Myocyte (in vitro differentiated cells): ENCODE measurements at regions not wholly inside any gene's neighbourhood (a gene's known extent, or its start where the extent isn't known, plus 50 kb on each side); places are given as distances from the start of the nearest gene placed in this dataset.
"Not testable (repeated sequence)": the region's sequence is repeated elsewhere in the genome, so short reads cannot be mapped to it uniquely, and the experiment has no call there.

Experiments used
- DNase-seq: peaks from one replicate; pipeline ENCODE4 v3.0.0-alpha.2; 2012; ENCODE audit warnings: low read depth

- peak; percentile 29 for DNase-seq
These were observed 211.9 kb downstream of the FBXO8 start for GRCh38 chr4:174071595-174071994.

GRCh38 chr4:174069848-174070330 is 213.6 kb downstream of the FBXO8 start:
- DNase-seq = no peak

- DNase-seq = peak; percentile 84
These were observed 216.8 kb downstream of the FBXO8 start for GRCh38 chr4:174066611-174067205.

- DNase-seq = no peak
These were observed 220.6 kb downstream of the FBXO8 start for GRCh38 chr4:174062831-174063230.

GRCh38 chr4:174061026-174061425 is 222.4 kb downstream of the FBXO8 start:
- DNase-seq = no peak

GRCh38 chr4:174058846-174059245 is 224.6 kb downstream of the FBXO8 start:
- no peak for DNase-seq

- DNase-seq = no peak
These were observed 226.5 kb downstream of the FBXO8 start for GRCh38 chr4:174056959-174057358.

- no peak for DNase-seq
These were observed 228.1 kb downstream of the FBXO8 start for GRCh38 chr4:174055344-174055743.

GRCh38 chr4:174053895-174054294 is 229.6 kb downstream of the FBXO8 start:
- no peak for DNase-seq

GRCh38 chr4:174047363-174047762 is 236.1 kb downstream of the FBXO8 start:
- no peak for DNase-seq

GRCh38 chr4:174045829-174046228 is 237.6 kb downstream of the FBXO8 start:
- DNase-seq = not testable (repeated sequence)

GRCh38 chr4:174045381-174045780 is 238.1 kb downstream of the FBXO8 start:
- no peak for DNase-seq

GRCh38 chr4:174041555-174042105 is 241.8 kb downstream of the FBXO8 start:
- DNase-seq = no peak

GRCh38 chr4:174040287-174040686 is 243.2 kb downstream of the FBXO8 start:
- DNase-seq = no peak

GRCh38 chr4:174038481-174038880 is 245.0 kb downstream of the FBXO8 start:
- DNase-seq = no peak

GRCh38 chr4:174037631-174038030 is 245.8 kb downstream of the FBXO8 start:
- DNase-seq = no peak

GRCh38 chr4:174037049-174037448 is 246.4 kb downstream of the FBXO8 start:
- no peak for DNase-seq

GRCh38 chr4:174036576-174036975 is 246.9 kb downstream of the FBXO8 start:
- no peak for DNase-seq

- no peak for DNase-seq
These were observed 247.4 kb downstream of the FBXO8 start for GRCh38 chr4:174036111-174036510.

- no peak for DNase-seq
These were observed 259.8 kb downstream of the FBXO8 start for GRCh38 chr4:174023641-174024040.

- no peak for DNase-seq
These were observed 265.2 kb downstream of the FBXO8 start for GRCh38 chr4:174018236-174018635.

- DNase-seq = no peak
These were observed 267.2 kb downstream of the FBXO8 start for GRCh38 chr4:174016251-174016650.

- DNase-seq = no peak
These were observed 270.6 kb downstream of the FBXO8 start for GRCh38 chr4:174012886-174013259.
